Uterus (tissue), 2 donors: ENCODE measurements at regions not wholly inside any gene's neighbourhood (a gene's known extent, or its start where the extent isn't known, plus 50 kb on each side); places are given as distances from the start of the nearest gene placed in this dataset.

Source experiments
- POLR2A ChIP-seq, 2 donors: fragments of 450-650 bp; IDR thresholded peaks; one replicate each; pipeline ENCODE4 v1.6.1; 2016; ENCODE audit warnings: antibody characterized with exemption in 2 of 2, mild to moderate bottlenecking in 1 of 2, moderate library complexity in 1 of 2
- TF ChIP-seq, protein P1 (sequence below), 4 experiments: fragments of 200-600 bp in 2 of 4; fragments of 450-650 bp in 2 of 4; sonication (generic) in 2 of 4; IDR thresholded peaks; one replicate each; pipeline ENCODE4 v1.5.1; 2016 to 2019; ENCODE audit warnings: antibody characterized with exemption in 4 of 4, mild to moderate bottlenecking in 2 of 4, moderate library complexity in 1 of 4

DNA sequence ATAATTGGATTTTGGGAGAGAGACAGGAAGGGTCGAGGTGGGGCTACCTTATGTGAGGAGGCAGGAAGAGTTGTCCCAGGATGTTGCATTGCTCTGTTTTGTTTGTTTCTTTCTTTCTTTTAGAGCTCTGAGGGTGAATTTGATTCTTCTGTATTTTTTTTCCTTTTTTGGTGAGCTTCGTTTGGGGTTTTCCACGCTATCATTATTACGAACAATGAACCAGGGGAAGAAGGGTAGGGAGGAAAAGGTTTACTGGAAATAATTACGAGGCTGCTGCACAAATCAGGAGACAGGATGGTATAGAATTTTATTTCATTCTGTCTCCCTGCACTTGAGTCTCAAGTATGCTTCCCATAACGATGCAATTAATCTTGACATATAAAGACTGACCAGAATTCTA, 51.4 kb upstream of the ZNF516 start:
- no peak for TF ChIP-seq POLR2A (IDR thresholded peaks at IDR 0.05)
- TF ChIP-seq, protein P1, sequence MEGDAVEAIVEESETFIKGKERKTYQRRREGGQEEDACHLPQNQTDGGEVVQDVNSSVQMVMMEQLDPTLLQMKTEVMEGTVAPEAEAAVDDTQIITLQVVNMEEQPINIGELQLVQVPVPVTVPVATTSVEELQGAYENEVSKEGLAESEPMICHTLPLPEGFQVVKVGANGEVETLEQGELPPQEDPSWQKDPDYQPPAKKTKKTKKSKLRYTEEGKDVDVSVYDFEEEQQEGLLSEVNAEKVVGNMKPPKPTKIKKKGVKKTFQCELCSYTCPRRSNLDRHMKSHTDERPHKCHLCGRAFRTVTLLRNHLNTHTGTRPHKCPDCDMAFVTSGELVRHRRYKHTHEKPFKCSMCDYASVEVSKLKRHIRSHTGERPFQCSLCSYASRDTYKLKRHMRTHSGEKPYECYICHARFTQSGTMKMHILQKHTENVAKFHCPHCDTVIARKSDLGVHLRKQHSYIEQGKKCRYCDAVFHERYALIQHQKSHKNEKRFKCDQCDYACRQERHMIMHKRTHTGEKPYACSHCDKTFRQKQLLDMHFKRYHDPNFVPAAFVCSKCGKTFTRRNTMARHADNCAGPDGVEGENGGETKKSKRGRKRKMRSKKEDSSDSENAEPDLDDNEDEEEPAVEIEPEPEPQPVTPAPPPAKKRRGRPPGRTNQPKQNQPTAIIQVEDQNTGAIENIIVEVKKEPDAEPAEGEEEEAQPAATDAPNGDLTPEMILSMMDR (IDR thresholded peaks at IDR 0.05), result no peak
